Neural progenitor cell (in vitro differentiated cells): ENCODE measurements at regions not wholly inside any gene's neighbourhood (a gene's known extent, or its start where the extent isn't known, plus 50 kb on each side); places are given as distances from the start of the nearest gene placed in this dataset.

ENCODE experiments used
- EZH2 ChIP-seq: fragments of 200-600 bp; sonication (generic); IDR thresholded peaks from 2 replicates; pipeline ENCODE4 v1.6.1; 2017; ENCODE audit warnings: antibody characterized with exemption, mild to moderate bottlenecking, moderate library complexity
- TF ChIP-seq, protein P1 (sequence below): fragments of 200-600 bp; sonication (generic); IDR thresholded peaks from 2 replicates; pipeline ENCODE4 v1.5.1; 2017; ENCODE audit warnings: antibody characterized with exemption, mild to moderate bottlenecking

- TF ChIP-seq EZH2, result no peak
- TF ChIP-seq, protein P1, sequence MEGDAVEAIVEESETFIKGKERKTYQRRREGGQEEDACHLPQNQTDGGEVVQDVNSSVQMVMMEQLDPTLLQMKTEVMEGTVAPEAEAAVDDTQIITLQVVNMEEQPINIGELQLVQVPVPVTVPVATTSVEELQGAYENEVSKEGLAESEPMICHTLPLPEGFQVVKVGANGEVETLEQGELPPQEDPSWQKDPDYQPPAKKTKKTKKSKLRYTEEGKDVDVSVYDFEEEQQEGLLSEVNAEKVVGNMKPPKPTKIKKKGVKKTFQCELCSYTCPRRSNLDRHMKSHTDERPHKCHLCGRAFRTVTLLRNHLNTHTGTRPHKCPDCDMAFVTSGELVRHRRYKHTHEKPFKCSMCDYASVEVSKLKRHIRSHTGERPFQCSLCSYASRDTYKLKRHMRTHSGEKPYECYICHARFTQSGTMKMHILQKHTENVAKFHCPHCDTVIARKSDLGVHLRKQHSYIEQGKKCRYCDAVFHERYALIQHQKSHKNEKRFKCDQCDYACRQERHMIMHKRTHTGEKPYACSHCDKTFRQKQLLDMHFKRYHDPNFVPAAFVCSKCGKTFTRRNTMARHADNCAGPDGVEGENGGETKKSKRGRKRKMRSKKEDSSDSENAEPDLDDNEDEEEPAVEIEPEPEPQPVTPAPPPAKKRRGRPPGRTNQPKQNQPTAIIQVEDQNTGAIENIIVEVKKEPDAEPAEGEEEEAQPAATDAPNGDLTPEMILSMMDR, result no peak
Observed at GRCh38 chr19:28960586-28960985, 252.4 kb downstream of the UQCRFS1 start.
